ENCODE measurements at regions not wholly inside any gene's neighbourhood (a gene's known extent, or its start where the extent isn't known, plus 50 kb on each side); places are given as distances from the start of the nearest gene placed in this dataset.

GRCh38 chr2:41972179-41972578, 75.6 kb upstream of the PKDCC start:
- TF ChIP-seq POLR2A (IDR thresholded peaks at IDR 0.05) (no peak), CTCF (IDR thresholded peaks at IDR 0.05) (no peak), EP300 (IDR thresholded peaks at IDR 0.05) (no peak)
- H3K9me3 ChIP-seq, result no peaks in the 10 kb centered on the region
- no peak for DNase-seq
- intact Hi-C loops (cut with DNase I), result no loop called here
- no peak overlapping the region for H3K27ac ChIP-seq
- peaks cover 4% of the 10 kb centered on the region for H3K4me1 ChIP-seq (ENCODE audit: insufficient read depth)
- H3K27me3 ChIP-seq, result no peaks in the 10 kb centered on the region
- 95 to 100% (median 100%) methylated on average over 2 of the region's 2 CpGs for WGBS, 3 donors
- H3K36me3 ChIP-seq, result no peaks in the 10 kb centered on the region
- no peak overlapping the region for H3K4me3 ChIP-seq

- Histone ChIP-seq H3K27me3 (no peaks in the 10 kb centered on the region), H3K9me3 (no peaks in the 10 kb centered on the region), H3K36me3 (no peaks in the 10 kb centered on the region), H3K27ac (no peak overlapping the region), H3K4me1 (ENCODE audit: insufficient read depth) (no peaks in the 10 kb centered on the region), H3K4me3 (no peak overlapping the region)
- DNase-seq, result no peak
- intact Hi-C loops (cut with DNase I), result no loop called here
- TF ChIP-seq EP300 (IDR thresholded peaks at IDR 0.05) (no peak), POLR2A (IDR thresholded peaks at IDR 0.05) (no peak), CTCF (IDR thresholded peaks at IDR 0.05) (no peak)
- 94 to 98% (median 95%) methylated on average over 8 of the region's 8 CpGs for WGBS, 3 donors
Observed at GRCh38 chr2:41972819-41973218, 75.0 kb upstream of the PKDCC start.

GRCh38 chr2:41973871-41974270, 74.0 kb upstream of the PKDCC start:
- Histone ChIP-seq H3K4me3 (no peak overlapping the region), H3K36me3 (no peaks in the 10 kb centered on the region), H3K27ac (no peak overlapping the region), H3K4me1 (ENCODE audit: insufficient read depth) (no peaks in the 10 kb centered on the region), H3K9me3 (no peaks in the 10 kb centered on the region), H3K27me3 (no peaks in the 10 kb centered on the region)
- intact Hi-C loops (cut with DNase I), result no loop called here
- TF ChIP-seq POLR2A (IDR thresholded peaks at IDR 0.05) (no peak), EP300 (IDR thresholded peaks at IDR 0.05) (no peak), CTCF (IDR thresholded peaks at IDR 0.05) (no peak)
- WGBS, 3 donors, result 54 to 76% (median 62%) methylated on average over 4 of the region's 4 CpGs
- no peak for DNase-seq

GRCh38 chr2:41981417-41981816, 66.4 kb upstream of the PKDCC start:
- DNase-seq, result no peak
- H3K9me3 ChIP-seq, result no peaks in the 10 kb centered on the region
- TF ChIP-seq POLR2A (IDR thresholded peaks at IDR 0.05) (no peak), CTCF (IDR thresholded peaks at IDR 0.05) (no peak), EP300 (IDR thresholded peaks at IDR 0.05) (no peak)
- H3K27ac ChIP-seq, result no peak overlapping the region
- intact Hi-C loops (cut with DNase I), result no loop called here
- no peaks in the 10 kb centered on the region for H3K27me3 ChIP-seq
- H3K4me3 ChIP-seq, result no peak overlapping the region
- H3K36me3 ChIP-seq, result no peaks in the 10 kb centered on the region
- H3K4me1 ChIP-seq (ENCODE audit: insufficient read depth), result no peaks in the 10 kb centered on the region
- 59 to 87% (median 85%) methylated on average over 1 of the region's 1 CpG for WGBS, 3 donors
